ENCODE measurements at regions not wholly inside any gene's neighbourhood (a gene's known extent, or its start where the extent isn't known, plus 50 kb on each side); places are given as distances from the start of the nearest gene placed in this dataset.
"Not testable (repeated sequence)": the region's sequence is repeated elsewhere in the genome, so short reads cannot be mapped to it uniquely, and the experiment has no call there.

DNA sequence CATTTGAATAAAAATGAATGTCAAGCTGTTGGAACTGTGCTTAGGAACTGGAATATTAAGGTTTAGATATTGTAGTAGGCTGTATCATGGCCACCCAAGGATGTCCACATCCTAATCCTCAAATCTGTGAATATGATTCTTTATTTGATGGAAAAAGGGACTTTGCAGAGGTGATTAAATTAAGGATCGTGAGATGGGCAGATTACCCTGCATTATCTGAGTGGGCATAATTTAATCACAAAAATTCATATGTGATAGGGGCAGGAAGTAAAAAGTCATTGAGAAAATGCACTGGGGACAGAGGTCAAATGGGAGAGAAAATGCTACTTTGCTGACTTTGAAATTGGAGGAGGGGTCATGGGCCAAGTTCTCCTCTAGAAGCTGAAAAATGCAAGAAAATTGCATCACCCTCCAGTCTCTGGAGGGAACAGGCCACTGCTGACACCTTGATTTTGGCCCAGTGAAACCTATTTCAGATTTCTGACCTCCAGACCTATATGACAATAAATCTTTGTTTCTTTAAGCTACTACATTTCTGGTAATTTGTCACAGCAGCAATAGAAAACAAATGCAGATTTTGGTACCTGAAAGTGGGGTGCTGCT, 521.4 kb downstream of the PCDH7 start:
- TF ChIP-seq, protein P1, sequence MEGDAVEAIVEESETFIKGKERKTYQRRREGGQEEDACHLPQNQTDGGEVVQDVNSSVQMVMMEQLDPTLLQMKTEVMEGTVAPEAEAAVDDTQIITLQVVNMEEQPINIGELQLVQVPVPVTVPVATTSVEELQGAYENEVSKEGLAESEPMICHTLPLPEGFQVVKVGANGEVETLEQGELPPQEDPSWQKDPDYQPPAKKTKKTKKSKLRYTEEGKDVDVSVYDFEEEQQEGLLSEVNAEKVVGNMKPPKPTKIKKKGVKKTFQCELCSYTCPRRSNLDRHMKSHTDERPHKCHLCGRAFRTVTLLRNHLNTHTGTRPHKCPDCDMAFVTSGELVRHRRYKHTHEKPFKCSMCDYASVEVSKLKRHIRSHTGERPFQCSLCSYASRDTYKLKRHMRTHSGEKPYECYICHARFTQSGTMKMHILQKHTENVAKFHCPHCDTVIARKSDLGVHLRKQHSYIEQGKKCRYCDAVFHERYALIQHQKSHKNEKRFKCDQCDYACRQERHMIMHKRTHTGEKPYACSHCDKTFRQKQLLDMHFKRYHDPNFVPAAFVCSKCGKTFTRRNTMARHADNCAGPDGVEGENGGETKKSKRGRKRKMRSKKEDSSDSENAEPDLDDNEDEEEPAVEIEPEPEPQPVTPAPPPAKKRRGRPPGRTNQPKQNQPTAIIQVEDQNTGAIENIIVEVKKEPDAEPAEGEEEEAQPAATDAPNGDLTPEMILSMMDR (IDR thresholded peaks at IDR 0.05): no peak
- DNase-seq (ENCODE audit: low spot score): no peak
- Histone ChIP-seq H3K4me3 (no peak overlapping the region), H3K27ac (no peak overlapping the region)

DNA sequence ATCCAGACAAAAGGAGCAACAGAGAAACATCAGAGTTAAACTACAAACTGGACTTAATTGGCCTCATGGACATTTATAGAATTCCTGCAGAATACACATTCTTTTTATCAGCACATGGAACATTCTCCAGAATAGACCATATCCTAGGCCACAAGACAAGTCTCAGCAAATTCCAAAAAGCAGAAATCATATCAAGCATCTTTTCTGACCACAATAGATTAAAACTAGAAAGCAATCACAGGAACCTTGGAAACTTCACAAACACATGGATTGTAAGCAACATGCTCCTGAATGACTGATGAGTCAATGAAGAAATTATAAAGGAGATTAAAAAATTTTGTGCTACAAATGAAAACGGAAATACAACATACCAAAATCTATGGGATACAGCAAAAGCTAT, 526.7 kb downstream of the PCDH7 start:
- Histone ChIP-seq H3K27ac (no peak overlapping the region), H3K4me3 (no peak overlapping the region)
- DNase-seq (ENCODE audit: low spot score): no peak
- TF ChIP-seq, protein P1 (IDR thresholded peaks at IDR 0.05): no peak

DNA sequence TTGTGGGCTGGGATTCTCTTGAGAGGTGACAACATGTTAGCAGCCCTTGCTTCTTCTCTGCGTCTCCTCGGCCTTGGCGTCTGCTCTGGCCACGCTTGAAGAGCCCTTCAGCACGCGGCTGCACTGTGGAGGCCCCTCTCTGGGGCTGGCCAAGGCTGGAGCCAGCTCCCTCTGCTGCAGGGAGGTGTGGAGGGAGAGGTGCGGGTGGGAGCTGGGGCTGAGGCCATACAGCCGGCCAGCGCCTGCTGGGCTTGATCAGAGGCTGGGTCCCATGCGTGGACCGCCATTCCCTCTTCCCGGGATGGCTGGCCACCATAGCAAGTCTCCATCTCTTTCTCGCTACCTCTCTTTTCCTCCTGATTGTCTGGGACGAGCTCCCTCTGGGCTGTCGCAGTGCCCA, 539.0 kb downstream of the PCDH7 start:
- TF ChIP-seq, protein P1 (IDR thresholded peaks at IDR 0.05): no peak
- no peak overlapping the region for H3K27ac ChIP-seq
- H3K4me3 ChIP-seq: no peak overlapping the region
- DNase-seq (ENCODE audit: low spot score): no peak

DNA sequence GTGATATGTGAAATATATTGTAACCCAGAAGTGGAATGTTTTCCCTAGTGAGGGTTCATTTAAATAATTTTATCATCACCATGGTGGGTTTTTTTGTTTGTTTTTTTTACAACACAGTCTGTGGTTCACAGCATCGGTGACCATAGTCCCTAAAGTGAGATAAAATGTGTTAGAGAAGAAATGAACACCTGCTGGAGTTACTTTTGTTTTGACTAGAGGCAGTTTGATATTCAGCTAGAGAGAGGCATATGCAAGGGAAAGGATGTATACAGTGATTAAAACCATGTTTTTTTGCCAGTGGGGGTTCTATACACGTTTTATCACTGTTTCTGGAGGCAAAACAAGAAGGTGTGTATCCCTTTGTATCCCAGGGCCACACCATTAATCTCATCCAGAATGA, 541.5 kb downstream of the PCDH7 start:
- no peak for DNase-seq (ENCODE audit: low spot score)
- Histone ChIP-seq H3K27ac (no peak overlapping the region), H3K4me3 (no peak overlapping the region)
- TF ChIP-seq, protein P1 (IDR thresholded peaks at IDR 0.05): no peak

DNA sequence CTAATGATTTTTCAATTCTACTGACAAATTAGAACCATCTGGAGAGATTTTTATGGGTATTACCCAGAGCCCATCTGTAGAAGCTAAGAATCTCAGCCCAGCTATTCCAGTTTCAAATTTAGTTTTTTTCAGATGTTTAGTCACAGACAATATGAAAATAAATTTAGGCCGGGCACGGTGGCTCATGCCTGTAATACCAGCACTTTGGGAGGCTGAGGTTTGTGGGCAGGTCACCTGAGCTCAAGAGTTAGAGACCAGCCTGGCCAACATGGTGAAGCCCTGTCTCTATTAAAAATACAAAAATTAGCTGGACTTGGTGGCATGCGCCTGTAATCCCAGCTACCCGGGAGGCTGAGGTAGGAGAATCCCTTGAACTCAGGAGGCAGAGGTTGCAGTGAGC, 545.9 kb downstream of the PCDH7 start:
- not testable (repeated sequence) for DNase-seq (ENCODE audit: low spot score); H3K4me3 ChIP-seq; H3K27ac ChIP-seq

DNA sequence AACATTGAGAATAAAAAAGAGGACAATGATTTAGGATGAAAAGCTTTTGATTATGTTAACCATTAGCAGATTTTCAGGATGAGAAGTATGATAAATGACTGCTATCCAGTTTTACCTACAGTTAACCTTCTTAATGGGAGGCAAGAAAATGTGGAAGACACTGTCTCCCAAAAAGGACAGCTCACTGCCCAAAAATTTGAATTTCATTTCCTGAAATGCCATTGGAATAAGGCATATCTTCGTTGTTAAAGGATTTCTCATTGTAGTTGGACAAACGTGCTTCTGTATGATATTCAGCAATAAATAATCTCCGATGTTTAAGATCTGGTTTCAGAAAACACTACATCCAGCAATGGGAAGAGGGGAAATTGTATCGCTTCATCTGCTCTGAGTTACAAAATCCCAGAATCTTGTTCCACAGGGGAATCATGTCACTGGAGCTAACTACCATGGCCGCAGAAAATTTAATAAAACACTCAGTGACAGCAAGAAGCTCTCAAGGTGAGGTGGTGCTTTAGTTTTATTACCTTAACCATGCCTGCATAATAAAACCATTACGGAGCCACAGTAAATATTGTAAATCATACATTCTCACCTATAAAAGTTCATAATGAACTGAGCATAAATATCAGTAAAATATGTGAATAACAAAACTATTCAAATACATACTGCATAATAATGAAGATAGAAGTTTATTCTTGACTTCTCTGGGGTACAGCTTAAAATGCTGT, 552.3 kb downstream of the PCDH7 start:
- DNase-seq (ENCODE audit: low spot score): no peak
- Histone ChIP-seq H3K4me3 (no peak overlapping the region), H3K27ac (no peak overlapping the region)
- TF ChIP-seq, protein P1 (IDR thresholded peaks at IDR 0.05): no peak

DNA sequence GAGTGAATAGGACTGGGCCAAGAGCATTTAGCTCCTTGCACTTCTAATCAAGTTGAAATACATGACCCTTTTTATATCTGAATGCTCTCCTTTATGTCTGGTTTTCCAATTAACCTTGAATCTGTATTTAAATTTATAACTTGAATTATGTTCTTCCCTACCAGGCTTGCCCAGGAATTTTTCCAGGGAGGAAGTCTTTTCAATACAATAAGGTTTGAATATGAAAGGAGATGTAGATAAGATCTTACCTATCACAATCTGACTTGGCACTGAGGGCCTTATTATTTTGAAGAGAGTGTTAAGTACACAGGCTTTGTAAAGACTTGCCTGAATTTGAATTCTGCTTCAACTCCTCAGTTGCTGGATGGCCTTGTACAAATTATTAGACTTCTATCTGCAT, 555.7 kb downstream of the PCDH7 start:
- Histone ChIP-seq H3K27ac (no peak overlapping the region), H3K4me3 (no peak overlapping the region)
- TF ChIP-seq, protein P1 (IDR thresholded peaks at IDR 0.05): no peak
- DNase-seq (ENCODE audit: low spot score): no peak
